ENCODE measurements at regions not wholly inside any gene's neighbourhood (a gene's known extent, or its start where the extent isn't known, plus 50 kb on each side); places are given as distances from the start of the nearest gene placed in this dataset.

GRCh38 chr11:86132667-86133249 lies 63.9 kb upstream of the PICALM start:
- BruUV-seq (replicated peaks): no TSS peak
- intact Hi-C loops (cut with micrococcal nuclease): no loop called here
- Mint-ChIP-seq H3K9me3 (ENCODE audit: unreplicated experiment) (no peaks in the 10 kb centered on the region), H3K4me3 (ENCODE audit: unreplicated experiment) (no peak overlapping the region), H3K36me3 (ENCODE audit: insufficient read depth, unreplicated experiment) (no peaks in the 10 kb centered on the region), H3K27me3 (ENCODE audit: insufficient read depth, unreplicated experiment) (no peaks in the 10 kb centered on the region), H3K4me1 (ENCODE audit: insufficient read depth, unreplicated experiment) (no peaks in the 10 kb centered on the region), H3K27ac (ENCODE audit: low read depth, unreplicated experiment) (no peak overlapping the region)
- ChIA-PET POLR2A (interaction anchor here (0.6 to 0.7 kb wide), 2 partner anchors 9 to 670 kb away, joined by 3 to 4 read pairs; no protein-coding TSS in a partner anchor), CTCF (interaction anchor here (0.6 kb wide), 1 partner anchor 96 kb away, joined by 3 read pairs; no protein-coding TSS in a partner anchor)
- no peak for DNase-seq (ENCODE audit: unreplicated experiment)
- TF ChIP-seq CTCF (IDR thresholded peaks at IDR 0.05; ENCODE audit: unreplicated experiment): no peak

GRCh38 chr11:86129740-86130540 lies 61.1 kb upstream of the PICALM start:
- TF ChIP-seq CTCF (IDR thresholded peaks at IDR 0.05; ENCODE audit: unreplicated experiment): no peak
- BruUV-seq (replicated peaks): no TSS peak
- intact Hi-C loops (cut with micrococcal nuclease): no loop called here
- POLR2A ChIA-PET: no interaction called here
- Mint-ChIP-seq H3K4me3 (ENCODE audit: unreplicated experiment) (no peak overlapping the region), H3K27ac (ENCODE audit: low read depth, unreplicated experiment) (no peak overlapping the region), H3K4me1 (ENCODE audit: insufficient read depth, unreplicated experiment) (no peaks in the 10 kb centered on the region), H3K36me3 (ENCODE audit: insufficient read depth, unreplicated experiment) (no peaks in the 10 kb centered on the region), H3K27me3 (ENCODE audit: insufficient read depth, unreplicated experiment) (no peaks in the 10 kb centered on the region), H3K9me3 (ENCODE audit: unreplicated experiment) (no peaks in the 10 kb centered on the region)
- CTCF ChIA-PET: no interaction called here
- DNase-seq (ENCODE audit: unreplicated experiment): no peak

- POLR2A ChIA-PET: interaction anchor here (0.7 kb wide), 1 partner anchor 45 kb away, joined by 4 read pairs; no protein-coding TSS in a partner anchor
- BruUV-seq (replicated peaks): no TSS peak
- H3K4me1 Mint-ChIP-seq (ENCODE audit: insufficient read depth, unreplicated experiment): no peaks in the 10 kb centered on the region
- no peak overlapping the region for H3K27ac Mint-ChIP-seq (ENCODE audit: low read depth, unreplicated experiment)
- H3K27me3 Mint-ChIP-seq (ENCODE audit: insufficient read depth, unreplicated experiment): no peaks in the 10 kb centered on the region
- no peaks in the 10 kb centered on the region for H3K36me3 Mint-ChIP-seq (ENCODE audit: insufficient read depth, unreplicated experiment)
- intact Hi-C loops (cut with micrococcal nuclease): no loop called here
- H3K4me3 Mint-ChIP-seq (ENCODE audit: unreplicated experiment): no peak overlapping the region
- CTCF ChIA-PET: interaction anchor here (0.5 to 1.0 kb wide), 2 partner anchors 16 to 23 kb away, joined by 3 to 4 read pairs; no protein-coding TSS in a partner anchor
- no peaks in the 10 kb centered on the region for H3K9me3 Mint-ChIP-seq (ENCODE audit: unreplicated experiment)
- TF ChIP-seq CTCF (IDR thresholded peaks at IDR 0.05; ENCODE audit: unreplicated experiment): no peak
- no peak for DNase-seq (ENCODE audit: unreplicated experiment)
Observed at GRCh38 chr11:86128914-86129313, 60.0 kb upstream of the PICALM start.

GRCh38 chr11:86126862-86127261 lies 58.0 kb upstream of the PICALM start:
- Mint-ChIP-seq H3K27me3 (ENCODE audit: insufficient read depth, unreplicated experiment) (no peaks in the 10 kb centered on the region), H3K4me1 (ENCODE audit: insufficient read depth, unreplicated experiment) (no peaks in the 10 kb centered on the region), H3K36me3 (ENCODE audit: insufficient read depth, unreplicated experiment) (no peaks in the 10 kb centered on the region), H3K27ac (ENCODE audit: low read depth, unreplicated experiment) (no peak overlapping the region), H3K4me3 (ENCODE audit: unreplicated experiment) (no peak overlapping the region), H3K9me3 (ENCODE audit: unreplicated experiment) (no peaks in the 10 kb centered on the region)
- CTCF ChIA-PET: no interaction called here
- TF ChIP-seq CTCF (IDR thresholded peaks at IDR 0.05; ENCODE audit: unreplicated experiment): no peak
- no TSS peak for BruUV-seq (replicated peaks)
- intact Hi-C loops (cut with micrococcal nuclease): no loop called here
- POLR2A ChIA-PET: interaction anchor here (1.3 kb wide), 1 partner anchor 33 kb away, joined by 3 read pairs; no protein-coding TSS in a partner anchor
- DNase-seq (ENCODE audit: unreplicated experiment): no peak
